Breast epithelium (tissue), 4 donors: ENCODE measurements at regions not wholly inside any gene's neighbourhood (a gene's known extent, or its start where the extent isn't known, plus 50 kb on each side); places are given as distances from the start of the nearest gene placed in this dataset.

ENCODE experiments used
- DNase-seq, 2 donors: peaks; one replicate each; pipeline ENCODE4 v3.0.0-alpha.2; 2019; ENCODE audit warnings: low spot score in 2 of 2
- H3K27ac ChIP-seq, 2 donors: fragments of 200-600 bp; sonication (generic) in 1 of 2; one replicate each; pipeline ENCODE4 v1.5.1; 2016 to 2019; ENCODE audit warnings: mild to moderate bottlenecking in 1 of 2
- H3K27me3 ChIP-seq, 2 donors: fragments of 200-600 bp; sonication (generic) in 1 of 2; one replicate each; pipeline versions ENCODE4 v1.5.1 to v1.6.0; 2017 to 2019; ENCODE audit warnings: control low read depth in 1 of 2, mild to moderate bottlenecking in 1 of 2
- H3K36me3 ChIP-seq: fragments of 200-600 bp; one replicate; pipeline ENCODE4 v1.5.1; 2019
- H3K4me1 ChIP-seq, 2 donors: fragments of 200-600 bp; sonication (generic); one replicate each; pipeline ENCODE4 v1.5.1; 2016 to 2019; ENCODE audit warnings: control low read depth in 1 of 2
- H3K4me3 ChIP-seq, 3 donors: fragments of 200-600 bp; sonication (generic); 1 replicate in 2 of 3; 2 replicates in 1 of 3; pipeline ENCODE4 v1.5.1; 2016 to 2019; ENCODE audit warnings: mild to moderate bottlenecking in 3 of 3, moderate library complexity in 2 of 3
- H3K9me3 ChIP-seq, 2 donors: fragments of 200-600 bp; sonication (generic) in 1 of 2; one replicate each; pipeline ENCODE4 v1.5.1; 2016 to 2019; ENCODE audit warnings: control low read depth in 1 of 2
- POLR2A ChIP-seq: fragments of 450-650 bp; IDR thresholded peaks from one replicate; pipeline ENCODE4 v1.6.1; 2016; ENCODE audit warnings: antibody characterized with exemption, mild to moderate bottlenecking, moderate library complexity
- POLR2AphosphoS5 ChIP-seq, 3 donors: sonication (generic); formaldehyde crosslinking; IDR thresholded peaks; one replicate each; pipeline ENCODE4 v1.6.1; 2017; ENCODE audit warnings: antibody characterized with exemption in 3 of 3
- intact Hi-C: fragments of 100-400 bp; cut with DNase I; formaldehyde crosslinking; loops from one replicate; pipeline ENCODE4 v1.15.1; 2023; ENCODE audit warnings: low total_unique reads
- TF ChIP-seq, protein P1 (sequence below), 3 donors: fragments of 450-650 bp; IDR thresholded peaks; one replicate each; pipeline ENCODE4 v1.5.1; 2016 to 2017; ENCODE audit warnings: antibody characterized with exemption in 3 of 3, mild to moderate bottlenecking in 3 of 3, moderate library complexity in 3 of 3

DNA sequence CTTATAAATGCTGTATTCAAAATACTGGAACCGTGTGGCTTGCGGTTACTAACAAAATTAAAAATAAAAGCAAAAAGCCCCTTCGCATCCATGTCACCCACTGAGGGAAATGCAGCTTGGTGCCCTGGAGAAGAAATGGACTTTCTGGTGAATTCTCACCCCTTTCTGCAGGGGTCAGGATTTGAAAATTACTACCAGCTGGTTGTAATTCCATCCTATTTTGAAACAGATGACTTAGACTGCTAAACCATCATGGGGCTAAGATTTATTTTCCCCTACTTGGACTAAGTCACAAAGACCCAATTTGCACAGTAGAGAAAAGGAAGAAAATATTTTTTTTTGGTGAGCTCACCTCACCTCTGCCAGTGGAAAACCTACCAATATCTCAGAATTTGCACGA is 111.4 kb upstream of the MYOCD start:
- Histone ChIP-seq H3K4me1 (no peaks in the 10 kb centered on the region), H3K36me3 (no peaks in the 10 kb centered on the region), H3K27me3 (no peaks in the 10 kb centered on the region), H3K9me3 (no peaks in the 10 kb centered on the region), H3K27ac (no peak overlapping the region), H3K4me3 (no peak overlapping the region)
- intact Hi-C loops, result loop anchor here (10.0 kb wide), 1 partner anchor 111 kb away; the partner anchor contains the start of gene MYOCD
- TF ChIP-seq POLR2AphosphoS5 (IDR thresholded peaks at IDR 0.05) (no peak), POLR2A (no peak)
- TF ChIP-seq, protein P1, sequence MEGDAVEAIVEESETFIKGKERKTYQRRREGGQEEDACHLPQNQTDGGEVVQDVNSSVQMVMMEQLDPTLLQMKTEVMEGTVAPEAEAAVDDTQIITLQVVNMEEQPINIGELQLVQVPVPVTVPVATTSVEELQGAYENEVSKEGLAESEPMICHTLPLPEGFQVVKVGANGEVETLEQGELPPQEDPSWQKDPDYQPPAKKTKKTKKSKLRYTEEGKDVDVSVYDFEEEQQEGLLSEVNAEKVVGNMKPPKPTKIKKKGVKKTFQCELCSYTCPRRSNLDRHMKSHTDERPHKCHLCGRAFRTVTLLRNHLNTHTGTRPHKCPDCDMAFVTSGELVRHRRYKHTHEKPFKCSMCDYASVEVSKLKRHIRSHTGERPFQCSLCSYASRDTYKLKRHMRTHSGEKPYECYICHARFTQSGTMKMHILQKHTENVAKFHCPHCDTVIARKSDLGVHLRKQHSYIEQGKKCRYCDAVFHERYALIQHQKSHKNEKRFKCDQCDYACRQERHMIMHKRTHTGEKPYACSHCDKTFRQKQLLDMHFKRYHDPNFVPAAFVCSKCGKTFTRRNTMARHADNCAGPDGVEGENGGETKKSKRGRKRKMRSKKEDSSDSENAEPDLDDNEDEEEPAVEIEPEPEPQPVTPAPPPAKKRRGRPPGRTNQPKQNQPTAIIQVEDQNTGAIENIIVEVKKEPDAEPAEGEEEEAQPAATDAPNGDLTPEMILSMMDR (IDR thresholded peaks at IDR 0.05), result no peak
- no peak for DNase-seq

DNA sequence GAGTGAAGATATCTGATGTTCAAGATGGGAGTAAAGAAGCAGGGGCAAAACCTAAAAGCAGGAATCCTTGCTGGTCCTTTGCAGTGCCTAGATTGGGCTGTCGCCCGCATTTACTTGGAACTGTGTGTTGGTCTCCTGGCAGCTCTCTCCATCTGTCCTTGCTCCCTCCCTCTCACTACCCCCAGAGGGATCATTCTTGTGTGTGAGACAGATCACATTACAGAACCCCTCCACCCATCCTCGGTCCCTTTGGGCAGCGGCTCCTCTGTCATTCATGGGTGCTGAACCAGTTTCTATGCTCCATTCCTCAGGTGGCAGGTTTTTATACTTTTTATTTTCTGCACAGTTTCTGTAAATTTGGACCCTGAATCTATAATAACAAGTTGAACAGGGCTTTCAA is 99.4 kb upstream of the MYOCD start:
- Histone ChIP-seq H3K4me3 (no peak overlapping the region), H3K36me3 (no peaks in the 10 kb centered on the region), H3K27ac (no peak overlapping the region), H3K9me3 (no peaks in the 10 kb centered on the region), H3K4me1 (no peaks in the 10 kb centered on the region), H3K27me3 (peaks cover 0 to 12% of the 10 kb centered on the region in 2 donors)
- TF ChIP-seq, protein P1 (IDR thresholded peaks at IDR 0.05), result no peak
- no peak for DNase-seq
- intact Hi-C loops, result no loop called here

DNA sequence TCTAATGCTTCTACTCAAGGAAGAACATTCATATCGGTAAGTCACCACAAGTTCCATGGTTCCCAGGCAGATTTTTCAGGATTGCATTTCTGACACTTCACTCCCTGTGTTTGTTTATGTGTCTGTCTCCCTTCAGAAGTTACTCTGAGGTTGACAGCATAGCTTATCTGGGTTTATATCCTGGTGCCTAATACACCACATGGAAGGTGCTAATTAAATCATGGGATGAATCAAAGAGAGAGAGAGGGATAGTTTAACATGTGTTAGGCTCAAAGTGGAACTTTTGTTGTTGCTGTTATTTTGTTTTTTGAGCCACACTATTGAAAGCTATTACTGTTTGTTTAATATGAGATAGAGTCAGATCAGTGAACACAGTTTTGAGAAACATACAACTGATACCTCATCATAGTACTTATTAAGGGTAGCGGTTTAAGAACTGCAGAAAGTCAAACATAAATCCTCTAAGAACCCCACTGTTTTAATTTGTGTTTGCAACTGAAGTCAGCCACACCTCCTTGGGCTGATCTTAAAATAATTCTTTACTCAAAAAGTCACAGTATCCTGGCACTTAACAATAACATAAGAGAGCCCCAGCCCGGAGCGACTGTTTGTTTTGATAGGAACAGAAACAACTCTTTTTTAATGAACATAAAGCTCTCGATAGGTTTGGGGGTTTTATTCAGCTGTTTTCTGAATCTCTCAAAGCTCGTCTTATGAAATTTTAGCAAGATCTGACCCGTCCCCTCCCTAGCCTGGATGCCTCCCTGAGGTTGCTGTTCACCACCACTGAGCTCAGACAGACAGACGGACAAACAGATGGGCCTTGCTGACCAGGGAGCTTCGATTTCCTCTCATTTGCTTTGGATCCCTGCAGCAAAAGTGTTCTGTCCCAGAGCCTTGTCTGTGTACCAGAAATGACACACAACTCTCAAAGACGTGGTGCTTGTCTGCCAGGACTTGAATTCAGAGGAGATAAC is 98.3 kb upstream of the MYOCD start:
- Histone ChIP-seq H3K4me1 (no peaks in the 10 kb centered on the region), H3K4me3 (no peak overlapping the region)
- intact Hi-C loops, result no loop called here

DNA sequence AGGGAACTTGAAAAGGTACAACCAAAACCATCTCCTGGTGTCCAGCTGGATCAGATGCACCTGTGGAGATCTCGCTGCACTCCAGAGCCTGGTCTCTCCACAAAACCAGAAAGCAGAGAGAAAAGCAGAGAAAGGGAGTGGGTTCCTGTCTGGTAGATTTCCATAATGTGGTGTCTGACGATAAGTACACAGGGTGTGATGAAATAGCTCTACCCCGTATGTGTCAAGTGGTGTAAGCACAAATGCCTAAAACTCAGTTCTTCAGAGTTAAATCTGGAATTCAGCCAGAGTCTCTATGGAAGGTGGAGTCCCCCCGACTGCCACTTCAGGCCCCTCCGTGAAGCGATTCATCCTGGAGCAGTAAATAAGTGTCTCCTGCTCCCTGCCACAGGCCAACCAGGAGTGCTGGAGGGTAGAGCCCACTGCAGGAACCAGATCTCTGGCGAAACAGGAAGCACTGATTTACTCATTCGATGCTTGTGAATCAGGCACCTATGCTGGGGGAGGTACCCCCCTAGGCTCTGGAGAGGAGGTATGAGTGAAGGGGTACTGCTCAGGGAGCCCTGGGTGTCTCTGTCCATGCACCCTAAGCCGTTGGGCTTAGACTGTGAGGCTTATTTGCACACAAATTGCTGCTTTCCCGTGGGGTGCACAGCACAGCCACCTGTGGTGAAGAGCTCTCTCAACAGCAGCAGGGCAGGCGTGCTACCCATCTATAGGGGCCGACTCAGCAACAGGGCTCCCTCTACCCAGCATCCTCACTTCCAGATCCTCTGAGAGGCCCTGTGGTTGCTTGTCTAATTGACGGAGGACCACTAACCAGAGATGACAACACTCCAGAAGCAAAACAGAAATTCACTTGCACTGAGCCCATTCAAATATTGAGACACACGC is 97.1 kb upstream of the MYOCD start:
- Histone ChIP-seq H3K4me1 (no peaks in the 10 kb centered on the region), H3K4me3 (no peak overlapping the region), H3K9me3 (no peaks in the 10 kb centered on the region), H3K36me3 (no peaks in the 10 kb centered on the region), H3K27ac (no peak overlapping the region), H3K27me3 (peaks cover 0 to 12% of the 10 kb centered on the region in 2 donors)
- DNase-seq, result no peak
- TF ChIP-seq, protein P1 (IDR thresholded peaks at IDR 0.05), result no peak
- no peak for TF ChIP-seq POLR2A
- TF ChIP-seq POLR2AphosphoS5 (IDR thresholded peaks at IDR 0.05), result no peak
- intact Hi-C loops, result no loop called here

More for the DNA sequence above, 98.3 kb upstream of the MYOCD start:
- TF ChIP-seq POLR2A (no peak), POLR2AphosphoS5 (IDR thresholded peaks at IDR 0.05) (no peak)
- TF ChIP-seq, protein P1 (IDR thresholded peaks at IDR 0.05), result no peak
- no peak overlapping the region for H3K27ac ChIP-seq
- no peaks in the 10 kb centered on the region for H3K9me3 ChIP-seq
- H3K36me3 ChIP-seq, result no peaks in the 10 kb centered on the region
- DNase-seq, result no peak
- peaks cover 0 to 12% of the 10 kb centered on the region in 2 donors for H3K27me3 ChIP-seq
